Panc1 (cell line): ENCODE measurements at regions not wholly inside any gene's neighbourhood (a gene's known extent, or its start where the extent isn't known, plus 50 kb on each side); places are given as distances from the start of the nearest gene placed in this dataset.

Source experiments
- POLR2AphosphoS5 ChIP-seq: IDR thresholded peaks from 2 replicates; pipeline ENCODE4 v1.6.1; 2012; ENCODE audit warnings: mild to moderate bottlenecking, low read depth, low read length, moderate library complexity
- TCF7L2 ChIP-seq: IDR thresholded peaks from 2 replicates; pipeline ENCODE4 v1.6.1; 2011; ENCODE audit warnings: mild to moderate bottlenecking, low read depth, low read length, inconsistent platforms
- TF ChIP-seq, protein P1 (sequence below): fragments of 450-650 bp; IDR thresholded peaks from 2 replicates; pipeline ENCODE4 v1.5.1; 2017; ENCODE audit warnings: mild to moderate bottlenecking

DNA sequence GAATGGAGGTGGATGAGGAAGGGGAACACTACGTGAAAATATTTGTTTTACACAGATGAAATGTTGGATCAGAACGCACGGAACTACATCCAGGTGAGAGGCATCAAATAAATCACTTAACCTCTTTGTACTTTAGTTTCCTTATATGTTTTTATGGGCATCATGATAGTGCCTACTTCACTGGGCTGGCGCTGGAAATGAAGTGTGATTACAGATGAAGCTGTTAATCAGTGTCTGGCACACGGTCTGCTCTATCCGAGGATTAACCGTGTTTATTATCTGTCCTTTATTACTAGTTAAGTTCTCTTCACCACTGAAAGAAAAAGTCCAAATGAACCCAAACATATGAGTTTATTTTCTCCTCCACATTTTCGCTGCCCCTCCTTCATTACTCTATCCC lies 96.0 kb upstream of the TRABD2B start:
- TF ChIP-seq, protein P1, sequence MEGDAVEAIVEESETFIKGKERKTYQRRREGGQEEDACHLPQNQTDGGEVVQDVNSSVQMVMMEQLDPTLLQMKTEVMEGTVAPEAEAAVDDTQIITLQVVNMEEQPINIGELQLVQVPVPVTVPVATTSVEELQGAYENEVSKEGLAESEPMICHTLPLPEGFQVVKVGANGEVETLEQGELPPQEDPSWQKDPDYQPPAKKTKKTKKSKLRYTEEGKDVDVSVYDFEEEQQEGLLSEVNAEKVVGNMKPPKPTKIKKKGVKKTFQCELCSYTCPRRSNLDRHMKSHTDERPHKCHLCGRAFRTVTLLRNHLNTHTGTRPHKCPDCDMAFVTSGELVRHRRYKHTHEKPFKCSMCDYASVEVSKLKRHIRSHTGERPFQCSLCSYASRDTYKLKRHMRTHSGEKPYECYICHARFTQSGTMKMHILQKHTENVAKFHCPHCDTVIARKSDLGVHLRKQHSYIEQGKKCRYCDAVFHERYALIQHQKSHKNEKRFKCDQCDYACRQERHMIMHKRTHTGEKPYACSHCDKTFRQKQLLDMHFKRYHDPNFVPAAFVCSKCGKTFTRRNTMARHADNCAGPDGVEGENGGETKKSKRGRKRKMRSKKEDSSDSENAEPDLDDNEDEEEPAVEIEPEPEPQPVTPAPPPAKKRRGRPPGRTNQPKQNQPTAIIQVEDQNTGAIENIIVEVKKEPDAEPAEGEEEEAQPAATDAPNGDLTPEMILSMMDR: no peak
- TF ChIP-seq POLR2AphosphoS5 (no peak), TCF7L2 (no peak)
